ENCODE measurements at regions not wholly inside any gene's neighbourhood (a gene's known extent, or its start where the extent isn't known, plus 50 kb on each side); places are given as distances from the start of the nearest gene placed in this dataset.

DNA sequence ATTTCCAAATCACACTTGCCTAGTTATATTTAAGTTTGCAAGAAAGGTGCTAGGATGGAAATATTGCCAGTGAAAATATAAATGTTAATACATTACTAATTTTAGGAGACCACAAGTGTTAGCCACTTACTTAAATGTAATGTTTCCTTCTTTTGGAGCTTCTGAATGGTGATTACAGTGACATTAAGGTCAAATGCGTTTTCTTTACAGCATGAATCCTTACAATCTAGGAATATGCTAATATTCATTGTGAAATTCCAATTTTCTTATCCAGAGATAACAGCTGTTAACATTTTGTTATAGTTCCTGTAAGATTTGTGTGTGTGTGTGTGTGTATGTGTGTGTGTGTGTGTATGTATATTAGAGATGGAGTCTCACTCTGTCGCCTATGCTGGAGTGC lies 70.2 kb upstream of the NUDT6 start:
- TF ChIP-seq, protein P1, sequence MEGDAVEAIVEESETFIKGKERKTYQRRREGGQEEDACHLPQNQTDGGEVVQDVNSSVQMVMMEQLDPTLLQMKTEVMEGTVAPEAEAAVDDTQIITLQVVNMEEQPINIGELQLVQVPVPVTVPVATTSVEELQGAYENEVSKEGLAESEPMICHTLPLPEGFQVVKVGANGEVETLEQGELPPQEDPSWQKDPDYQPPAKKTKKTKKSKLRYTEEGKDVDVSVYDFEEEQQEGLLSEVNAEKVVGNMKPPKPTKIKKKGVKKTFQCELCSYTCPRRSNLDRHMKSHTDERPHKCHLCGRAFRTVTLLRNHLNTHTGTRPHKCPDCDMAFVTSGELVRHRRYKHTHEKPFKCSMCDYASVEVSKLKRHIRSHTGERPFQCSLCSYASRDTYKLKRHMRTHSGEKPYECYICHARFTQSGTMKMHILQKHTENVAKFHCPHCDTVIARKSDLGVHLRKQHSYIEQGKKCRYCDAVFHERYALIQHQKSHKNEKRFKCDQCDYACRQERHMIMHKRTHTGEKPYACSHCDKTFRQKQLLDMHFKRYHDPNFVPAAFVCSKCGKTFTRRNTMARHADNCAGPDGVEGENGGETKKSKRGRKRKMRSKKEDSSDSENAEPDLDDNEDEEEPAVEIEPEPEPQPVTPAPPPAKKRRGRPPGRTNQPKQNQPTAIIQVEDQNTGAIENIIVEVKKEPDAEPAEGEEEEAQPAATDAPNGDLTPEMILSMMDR (IDR thresholded peaks at IDR 0.05) = no peak
- TF ChIP-seq POLR2A (IDR thresholded peaks at IDR 0.05) = no peak
